Keratinocyte (primary cell): ENCODE measurements at regions not wholly inside any gene's neighbourhood (a gene's known extent, or its start where the extent isn't known, plus 50 kb on each side); places are given as distances from the start of the nearest gene placed in this dataset.
A peak's percentile ranks its signal among the peaks of the same experiment; 100 is the strongest.

Experiments
- DNase-seq: peaks from one replicate; pipeline ENCODE4 v3.0.0-alpha.2; 2011; ENCODE audit warnings: low read depth, missing footprints, low spot score
- FAIRE-seq: peaks from 2 replicates; lab custom pipeline; 2011; peaks lifted over from hg19 to GRCh38; lab: Jason Lieb, UNC
- H2AFZ ChIP-seq: 2 replicates; pipeline ENCODE4 v1.6.0; 2012; ENCODE audit warnings: low read length, control low read depth, inconsistent platforms; ENCODE audit not compliant: control insufficient read depth
- H3K27ac ChIP-seq: 2 replicates; pipeline ENCODE4 v1.5.1; 2011; ENCODE audit warnings: low read length; ENCODE audit not compliant: control insufficient read depth, insufficient read depth
- H3K27me3 ChIP-seq: 3 replicates; pipeline ENCODE4 v1.6.0; 2011; ENCODE audit warnings: low read length; ENCODE audit not compliant: control insufficient read depth, insufficient read depth; ENCODE audit errors: extremely low read depth
- H3K36me3 ChIP-seq, 2 experiments: 2 replicates in 1 of 2; 3 replicates in 1 of 2; pipeline ENCODE4 v1.5.1; 2011; ENCODE audit warnings: low read length in 2 of 2, mild to moderate bottlenecking in 1 of 2; ENCODE audit not compliant: control insufficient read depth in 2 of 2, insufficient read depth in 2 of 2; ENCODE audit errors: extremely low read depth in 1 of 2
- H3K4me1 ChIP-seq: 3 replicates; pipeline ENCODE4 v1.5.1; 2011; ENCODE audit warnings: low read length; ENCODE audit not compliant: control insufficient read depth, insufficient read depth; ENCODE audit errors: extremely low read depth
- H3K4me2 ChIP-seq: 3 replicates; pipeline ENCODE4 v1.6.0; 2011; ENCODE audit warnings: low read depth, low read length; ENCODE audit not compliant: control insufficient read depth, insufficient read depth; ENCODE audit errors: extremely low read depth
- H3K4me3 ChIP-seq, 3 experiments: fragments of 200-600 bp in 1 of 3; sonication (generic) in 1 of 3; 2 replicates in 2 of 3; 3 replicates in 1 of 3; pipeline ENCODE4 v1.5.1; 2011 to 2016; ENCODE audit warnings: low read length in 3 of 3, mild to moderate bottlenecking in 3 of 3, control low read depth in 2 of 3, inconsistent platforms in 1 of 3, low read depth in 1 of 3, mixed read lengths in 1 of 3, mixed run types in 1 of 3, moderate library complexity in 1 of 3; ENCODE audit not compliant: control insufficient read depth in 2 of 3, insufficient read depth in 2 of 3; ENCODE audit errors: extremely low read depth in 1 of 3
- H3K79me2 ChIP-seq: 2 replicates; pipeline ENCODE4 v1.6.0; 2012; ENCODE audit warnings: low read length; ENCODE audit not compliant: control insufficient read depth, insufficient read depth
- H3K9ac ChIP-seq: 3 replicates; pipeline ENCODE4 v1.6.0; 2011; ENCODE audit warnings: low read length; ENCODE audit not compliant: control insufficient read depth, insufficient read depth; ENCODE audit errors: extremely low read depth
- H3K9me1 ChIP-seq: 3 replicates; pipeline ENCODE4 v1.6.0; 2011; ENCODE audit warnings: low read length; ENCODE audit not compliant: control insufficient read depth, insufficient read depth; ENCODE audit errors: extremely low read depth
- H3K9me3 ChIP-seq: 2 replicates; pipeline ENCODE4 v1.5.1; 2012; ENCODE audit warnings: low read depth, low read length; ENCODE audit not compliant: control insufficient read depth
- H4K20me1 ChIP-seq: 3 replicates; pipeline ENCODE4 v1.6.0; 2011; ENCODE audit warnings: low read length; ENCODE audit not compliant: control insufficient read depth, insufficient read depth; ENCODE audit errors: extremely low read depth
- CTCF ChIP-seq, 3 experiments: IDR thresholded peaks in 1 of 3; conservative IDR thresholded peaks in 1 of 3; optimal IDR thresholded peaks in 1 of 3; 2 replicates in 2 of 3; 3 replicates in 1 of 3; pipeline versions ENCODE3 to v1.5.1; 2011; ENCODE audit warnings: low read length in 3 of 3, mild to moderate bottlenecking in 3 of 3, moderate library complexity in 2 of 3, control low read depth in 1 of 3, inconsistent platforms in 1 of 3; ENCODE audit not compliant: insufficient read depth in 2 of 3; ENCODE audit errors: extremely low read depth in 1 of 3
- EZH2 ChIP-seq: IDR thresholded peaks from one replicate; pipeline ENCODE4 v1.6.1; 2012; ENCODE audit warnings: inconsistent platforms, mild to moderate bottlenecking, low read length, moderate library complexity
- dilution Hi-C: fragments of 300-500 bp; cut with MboI; formaldehyde crosslinking; loops from one replicate; pipeline ENCODE4 v1.7.0; 2020; ENCODE audit warnings: low sequenced_read_pairs; ENCODE audit not compliant: extremely low pct_ligation_motif_present

- Histone ChIP-seq H3K4me2 (peak overlapping the region; percentile 34), H2AFZ (peak overlapping the region; percentile 59), H4K20me1 (no peaks in the 10 kb centered on the region), H3K27me3 (no peaks in the 10 kb centered on the region), H3K27ac (peak overlapping the region; percentile 37), H3K4me1 (peaks cover 51% of the 10 kb centered on the region), H3K4me3 (no peak overlapping the region), H3K9ac (no peak overlapping the region), H3K79me2 (no peaks in the 10 kb centered on the region), H3K36me3 (no peaks in the 10 kb centered on the region), H3K9me1 (no peaks in the 10 kb centered on the region), H3K9me3 (no peaks in the 10 kb centered on the region)
- DNase-seq (no peak), FAIRE-seq (peak; percentile 83)
- no peak for TF ChIP-seq EZH2
- TF ChIP-seq CTCF (optimal IDR thresholded peaks at IDR 0.05 in 1 of 3, IDR thresholded peaks at IDR 0.05 in 1 of 3, conservative IDR thresholded peaks at IDR 0.05 in 1 of 3; ENCODE audit: extremely low read depth in 1 of 3, insufficient read depth in 2 of 3, low read length in 3 of 3), result no peak
- dilution Hi-C loops, result no loop called here
Observed at GRCh38 chr2:196266855-196267254, 95.5 kb upstream of the STK17B start.

GRCh38 chr2:196268025-196268424, 96.6 kb upstream of the STK17B start:
- Histone ChIP-seq H3K4me2 (peak overlapping the region; percentile 38), H3K27me3 (no peaks in the 10 kb centered on the region), H3K4me1 (peaks cover 43% of the 10 kb centered on the region), H3K36me3 (no peaks in the 10 kb centered on the region), H3K79me2 (no peaks in the 10 kb centered on the region), H3K9ac (no peak overlapping the region), H3K9me3 (no peaks in the 10 kb centered on the region), H2AFZ (peak overlapping the region; percentile 63), H3K9me1 (no peaks in the 10 kb centered on the region), H3K27ac (peak overlapping the region; percentile 8), H3K4me3 (no peak overlapping the region), H4K20me1 (no peaks in the 10 kb centered on the region)
- FAIRE-seq (no peak), DNase-seq (no peak)
- TF ChIP-seq EZH2 (no peak), CTCF (optimal IDR thresholded peaks at IDR 0.05 in 1 of 3, IDR thresholded peaks at IDR 0.05 in 1 of 3, conservative IDR thresholded peaks at IDR 0.05 in 1 of 3; ENCODE audit: extremely low read depth in 1 of 3, insufficient read depth in 2 of 3, low read length in 3 of 3) (no peak)
- dilution Hi-C loops, result no loop called here
